ENCODE measurements at regions not wholly inside any gene's neighbourhood (a gene's known extent, or its start where the extent isn't known, plus 50 kb on each side); places are given as distances from the start of the nearest gene placed in this dataset.

DNA sequence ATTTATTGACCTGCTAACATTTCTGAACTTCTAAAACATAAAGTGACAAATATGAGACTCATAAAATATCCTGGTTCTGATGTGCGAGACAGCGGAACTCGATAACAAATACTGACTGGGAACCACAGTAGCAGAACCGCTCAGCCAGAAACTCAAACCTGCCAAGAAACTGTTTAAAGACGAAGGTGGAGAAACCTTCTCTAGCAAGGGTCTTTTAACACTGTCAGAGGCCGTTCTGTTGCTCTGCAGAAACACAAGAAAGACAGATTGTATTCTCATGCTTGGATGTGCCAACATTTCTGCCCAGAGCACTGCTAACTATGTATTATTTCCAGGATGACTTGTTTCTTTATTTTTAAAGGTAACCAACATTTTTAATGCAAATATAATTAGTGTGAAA is 514.8 kb upstream of the ADARB2 start:
- no peak overlapping the region for H3K27ac Mint-ChIP-seq
- no peak overlapping the region for H3K4me3 Mint-ChIP-seq (ENCODE audit: low read depth)
- no peak for DNase-seq (ENCODE audit: low spot score, unreplicated experiment)
- no peaks in the 10 kb centered on the region for H3K27me3 Mint-ChIP-seq
- TF ChIP-seq, protein P1, sequence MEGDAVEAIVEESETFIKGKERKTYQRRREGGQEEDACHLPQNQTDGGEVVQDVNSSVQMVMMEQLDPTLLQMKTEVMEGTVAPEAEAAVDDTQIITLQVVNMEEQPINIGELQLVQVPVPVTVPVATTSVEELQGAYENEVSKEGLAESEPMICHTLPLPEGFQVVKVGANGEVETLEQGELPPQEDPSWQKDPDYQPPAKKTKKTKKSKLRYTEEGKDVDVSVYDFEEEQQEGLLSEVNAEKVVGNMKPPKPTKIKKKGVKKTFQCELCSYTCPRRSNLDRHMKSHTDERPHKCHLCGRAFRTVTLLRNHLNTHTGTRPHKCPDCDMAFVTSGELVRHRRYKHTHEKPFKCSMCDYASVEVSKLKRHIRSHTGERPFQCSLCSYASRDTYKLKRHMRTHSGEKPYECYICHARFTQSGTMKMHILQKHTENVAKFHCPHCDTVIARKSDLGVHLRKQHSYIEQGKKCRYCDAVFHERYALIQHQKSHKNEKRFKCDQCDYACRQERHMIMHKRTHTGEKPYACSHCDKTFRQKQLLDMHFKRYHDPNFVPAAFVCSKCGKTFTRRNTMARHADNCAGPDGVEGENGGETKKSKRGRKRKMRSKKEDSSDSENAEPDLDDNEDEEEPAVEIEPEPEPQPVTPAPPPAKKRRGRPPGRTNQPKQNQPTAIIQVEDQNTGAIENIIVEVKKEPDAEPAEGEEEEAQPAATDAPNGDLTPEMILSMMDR (IDR thresholded peaks at IDR 0.05; ENCODE audit: unreplicated experiment): no peak
- peaks cover 6% of the 10 kb centered on the region for H3K4me1 Mint-ChIP-seq (ENCODE audit: low read depth)
- no peaks in the 10 kb centered on the region for H3K36me3 Mint-ChIP-seq (ENCODE audit: insufficient read depth)
- peaks cover 4% of the 10 kb centered on the region for H3K9me3 Mint-ChIP-seq (ENCODE audit: low read depth)

DNA sequence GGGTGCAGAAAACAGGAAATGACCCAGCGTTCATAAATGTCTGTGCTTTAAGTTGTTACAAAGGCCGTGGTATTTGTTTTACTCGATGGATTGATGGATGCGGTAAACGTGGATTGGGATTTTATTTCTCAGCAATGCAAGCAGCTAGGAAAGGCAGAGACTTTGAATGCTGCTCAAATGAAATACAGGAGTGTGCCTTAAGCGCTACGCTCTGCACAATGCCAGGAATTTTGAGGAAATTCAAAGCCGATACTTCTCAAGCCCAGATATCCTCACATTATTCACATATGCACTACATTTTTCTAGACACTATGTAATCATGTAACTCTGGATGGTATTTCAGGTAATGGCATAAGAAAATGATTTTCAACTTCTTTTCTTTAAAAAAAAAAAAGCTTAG is 514.3 kb upstream of the ADARB2 start:
- Mint-ChIP-seq H3K9me3 (ENCODE audit: low read depth) (peaks cover 4% of the 10 kb centered on the region), H3K27me3 (no peaks in the 10 kb centered on the region), H3K27ac (no peak overlapping the region), H3K4me1 (ENCODE audit: low read depth) (peaks cover 6% of the 10 kb centered on the region), H3K4me3 (ENCODE audit: low read depth) (no peak overlapping the region), H3K36me3 (ENCODE audit: insufficient read depth) (no peaks in the 10 kb centered on the region)
- DNase-seq (ENCODE audit: low spot score, unreplicated experiment): no peak
- TF ChIP-seq, protein P1 (IDR thresholded peaks at IDR 0.05; ENCODE audit: unreplicated experiment): no peak

DNA sequence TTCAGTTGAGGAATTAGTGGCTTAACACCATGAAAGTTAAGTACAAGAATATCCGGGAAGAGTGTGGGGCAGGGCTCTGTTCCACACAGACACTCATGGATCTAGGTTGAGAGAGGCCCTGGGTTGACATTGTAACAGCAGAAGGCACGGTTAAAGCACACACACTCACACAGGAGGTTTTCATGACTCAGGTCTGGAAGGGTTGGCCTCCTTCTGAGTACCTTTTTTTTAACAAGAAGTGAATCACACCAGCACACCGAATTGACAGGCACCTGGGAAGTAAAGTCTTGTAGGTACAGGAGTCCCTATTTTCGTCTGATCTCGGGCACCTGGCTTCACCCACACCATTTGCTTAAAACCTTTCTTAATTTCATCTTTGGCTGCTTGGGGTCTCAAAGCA is 509.4 kb upstream of the ADARB2 start:
- no peak overlapping the region for H3K4me3 Mint-ChIP-seq (ENCODE audit: low read depth)
- peaks cover 4% of the 10 kb centered on the region for H3K9me3 Mint-ChIP-seq (ENCODE audit: low read depth)
- no peak for DNase-seq (ENCODE audit: low spot score, unreplicated experiment)
- H3K36me3 Mint-ChIP-seq (ENCODE audit: insufficient read depth): no peaks in the 10 kb centered on the region
- no peak overlapping the region for H3K27ac Mint-ChIP-seq
- H3K4me1 Mint-ChIP-seq (ENCODE audit: low read depth): peaks cover 8% of the 10 kb centered on the region
- H3K27me3 Mint-ChIP-seq: no peaks in the 10 kb centered on the region
- TF ChIP-seq, protein P1 (IDR thresholded peaks at IDR 0.05; ENCODE audit: unreplicated experiment): no peak

DNA sequence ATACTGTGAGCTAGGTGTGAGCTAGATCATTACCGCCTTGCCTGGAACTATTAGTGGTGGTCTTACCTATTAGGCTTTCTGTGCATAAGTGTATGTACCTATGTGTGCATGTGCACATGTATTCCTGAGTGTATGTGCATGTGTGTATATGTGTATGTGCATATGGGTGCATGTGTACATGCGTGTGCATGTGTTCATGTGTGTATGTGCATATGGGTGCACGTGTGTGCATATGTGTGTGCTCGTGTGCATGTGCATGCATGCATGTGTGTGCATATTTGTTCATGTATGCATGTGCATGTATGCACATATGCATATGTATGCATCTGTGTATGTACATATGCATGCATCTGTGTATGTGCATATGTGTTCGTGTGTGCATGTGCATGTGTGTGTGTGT is 508.3 kb upstream of the ADARB2 start:
- TF ChIP-seq, protein P1 (IDR thresholded peaks at IDR 0.05; ENCODE audit: unreplicated experiment): no peak
- Mint-ChIP-seq H3K9me3 (ENCODE audit: low read depth) (peaks cover under 1% of the 10 kb centered on the region), H3K27me3 (no peaks in the 10 kb centered on the region), H3K4me1 (ENCODE audit: low read depth) (peaks cover 1% of the 10 kb centered on the region), H3K36me3 (ENCODE audit: insufficient read depth) (no peaks in the 10 kb centered on the region), H3K4me3 (ENCODE audit: low read depth) (no peak overlapping the region), H3K27ac (no peak overlapping the region)
- DNase-seq (ENCODE audit: low spot score, unreplicated experiment): no peak

DNA sequence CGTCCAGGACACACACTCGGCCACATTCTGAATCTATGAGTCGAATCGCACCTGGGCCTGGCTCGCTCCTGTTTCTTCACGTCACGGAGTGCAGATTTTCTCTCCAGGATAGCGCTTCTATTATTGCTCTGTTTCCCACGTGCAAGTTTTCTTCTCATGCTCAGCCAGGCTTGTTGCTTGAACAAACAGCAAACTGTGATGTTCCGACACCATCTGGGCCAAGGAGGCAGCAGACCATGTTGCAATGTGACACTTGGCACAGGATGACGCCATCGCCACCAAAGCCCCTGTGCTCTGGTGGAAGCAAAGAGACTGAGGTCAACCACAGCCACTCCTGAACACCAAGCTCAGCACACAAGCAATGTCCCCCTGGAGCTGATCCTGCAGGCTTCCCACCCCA is 507.1 kb upstream of the ADARB2 start:
- Mint-ChIP-seq H3K36me3 (ENCODE audit: insufficient read depth) (no peaks in the 10 kb centered on the region), H3K4me3 (ENCODE audit: low read depth) (no peak overlapping the region), H3K4me1 (ENCODE audit: low read depth) (peaks cover 1% of the 10 kb centered on the region), H3K27me3 (no peaks in the 10 kb centered on the region), H3K27ac (no peak overlapping the region), H3K9me3 (ENCODE audit: low read depth) (no peaks in the 10 kb centered on the region)
- TF ChIP-seq, protein P1 (IDR thresholded peaks at IDR 0.05; ENCODE audit: unreplicated experiment): no peak
- DNase-seq (ENCODE audit: low spot score, unreplicated experiment): no peak
